GM12891 (cell line): ENCODE measurements at regions not wholly inside any gene's neighbourhood (a gene's known extent, or its start where the extent isn't known, plus 50 kb on each side); places are given as distances from the start of the nearest gene placed in this dataset.

Experiments used
- PAX5 ChIP-seq: IDR thresholded peaks from 2 replicates; pipeline ENCODE4 v1.6.1; 2011; ENCODE audit warnings: low read length, moderate library complexity, mild to moderate bottlenecking; ENCODE audit not compliant: insufficient read depth, severe bottlenecking
- POLR2A ChIP-seq: IDR thresholded peaks from 2 replicates; pipeline ENCODE4 v1.6.1; 2011; ENCODE audit warnings: low read depth, low read length, control low read depth
- POLR2AphosphoS5 ChIP-seq: IDR thresholded peaks from 2 replicates; pipeline ENCODE4 v1.6.1; 2011; ENCODE audit warnings: low read depth, low read length, control low read depth
- POU2F2 ChIP-seq: IDR thresholded peaks from 2 replicates; pipeline ENCODE4 v1.6.1; 2011; ENCODE audit warnings: low read depth, mild to moderate bottlenecking, control low read depth, low read length, moderate library complexity
- SPI1 ChIP-seq: IDR thresholded peaks from 2 replicates; pipeline ENCODE4 v1.6.1; 2011; ENCODE audit warnings: low read depth, low read length, control low read depth
- TAF1 ChIP-seq: IDR thresholded peaks from 2 replicates; pipeline ENCODE4 v1.6.1; 2011; ENCODE audit warnings: low read depth, low read length, control low read depth

DNA sequence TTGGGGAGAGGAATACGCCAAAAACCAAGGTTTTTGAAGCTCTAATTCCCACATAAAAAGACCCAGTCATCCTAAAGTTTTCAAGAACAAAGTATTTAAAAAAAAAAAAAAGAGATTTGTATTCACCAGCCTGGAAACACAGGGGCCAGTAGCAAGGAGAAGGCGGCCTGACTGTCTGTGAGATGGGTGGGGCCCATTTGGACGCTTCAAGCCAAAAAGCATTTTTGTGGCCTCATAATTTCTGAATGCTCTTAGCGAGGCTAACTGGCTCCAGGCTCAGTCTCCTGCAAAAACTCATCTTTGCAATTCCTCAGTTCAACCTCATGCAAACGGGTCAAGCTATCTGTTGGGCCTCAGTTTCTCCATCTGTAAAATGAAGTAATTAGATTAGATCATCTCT, 514.1 kb downstream of the MED13L start:
- no peak for TF ChIP-seq POLR2A
- no peak for TF ChIP-seq POLR2AphosphoS5
- TF ChIP-seq POU2F2 = no peak
- no peak for TF ChIP-seq TAF1
- no peak for TF ChIP-seq SPI1
- TF ChIP-seq PAX5 = no peak
